SIG-M5 treated with dmso at 0.1 percent for 504 hours (cell line): ENCODE measurements at regions not wholly inside any gene's neighbourhood (a gene's known extent, or its start where the extent isn't known, plus 50 kb on each side); places are given as distances from the start of the nearest gene placed in this dataset.
"Not testable (repeated sequence)": the region's sequence is repeated elsewhere in the genome, so short reads cannot be mapped to it uniquely, and the experiment has no call there.

Experiments used
- DNase-seq: peaks from one replicate; lab custom pipeline; 2025; ENCODE audit not compliant: unreplicated experiment; lab: John Stamatoyannopoulos, UW

GRCh38 chr9:86507212-86507630, 153.0 kb upstream of the TUT7 start:
- no peak for DNase-seq

- no peak for DNase-seq
Observed at GRCh38 chr9:86503942-86504341, 149.7 kb upstream of the TUT7 start.

DNA sequence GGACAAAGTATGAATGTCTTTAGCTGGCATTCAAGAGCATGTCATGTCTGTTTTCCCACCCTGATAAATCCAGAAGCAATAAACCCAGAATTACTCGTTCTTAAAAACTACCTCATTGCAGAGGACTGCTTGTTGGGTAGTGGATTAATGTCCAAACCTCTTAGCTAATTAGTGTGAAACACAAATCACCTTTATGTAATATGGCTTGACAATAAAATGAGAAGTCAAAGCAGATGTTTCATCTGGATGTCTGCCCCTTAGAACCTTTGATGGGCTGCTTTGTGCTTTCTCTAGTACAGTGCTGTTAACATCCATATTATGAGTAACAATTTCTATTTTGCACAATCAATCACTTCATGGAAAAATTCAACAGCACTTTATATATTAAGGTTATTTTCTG, 149.1 kb upstream of the TUT7 start:
- no peak for DNase-seq

DNA sequence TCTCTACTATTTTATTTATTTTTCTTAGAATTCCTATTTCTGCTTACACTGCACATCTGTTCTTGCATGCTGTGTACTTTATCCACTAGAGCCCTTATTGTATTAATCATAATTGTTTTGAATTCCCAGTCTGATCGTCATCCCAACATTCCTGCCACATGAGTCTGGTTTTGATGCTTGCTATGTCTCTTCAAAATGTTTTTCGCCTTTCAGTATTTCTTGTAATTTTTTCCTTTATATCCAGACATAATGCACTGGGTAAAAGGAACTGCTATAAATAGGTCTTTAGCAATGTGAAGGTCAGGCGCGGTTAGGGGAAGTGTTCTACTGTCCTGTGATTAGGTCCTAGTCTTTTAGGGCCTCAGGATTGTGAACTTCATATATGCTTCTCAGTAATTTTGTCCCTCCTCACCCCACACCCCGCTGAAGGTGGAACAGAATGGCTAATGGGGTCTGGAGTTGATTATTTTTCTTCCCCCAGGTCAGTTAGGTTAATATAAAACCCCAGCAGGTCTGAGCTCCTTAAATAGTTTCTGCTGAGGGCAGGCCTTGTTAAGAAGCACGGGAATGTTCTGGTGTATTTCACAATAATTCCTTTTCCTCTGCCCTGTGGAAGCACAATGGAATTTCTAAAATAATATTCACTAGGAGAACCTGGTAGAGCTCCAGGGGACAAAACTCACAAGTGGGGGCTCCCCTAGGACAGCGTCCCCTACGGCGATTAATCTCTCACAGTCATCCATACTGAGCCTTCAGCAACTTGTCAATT, 146.6 kb upstream of the TUT7 start:
- peak; percentile 26 for DNase-seq

DNA sequence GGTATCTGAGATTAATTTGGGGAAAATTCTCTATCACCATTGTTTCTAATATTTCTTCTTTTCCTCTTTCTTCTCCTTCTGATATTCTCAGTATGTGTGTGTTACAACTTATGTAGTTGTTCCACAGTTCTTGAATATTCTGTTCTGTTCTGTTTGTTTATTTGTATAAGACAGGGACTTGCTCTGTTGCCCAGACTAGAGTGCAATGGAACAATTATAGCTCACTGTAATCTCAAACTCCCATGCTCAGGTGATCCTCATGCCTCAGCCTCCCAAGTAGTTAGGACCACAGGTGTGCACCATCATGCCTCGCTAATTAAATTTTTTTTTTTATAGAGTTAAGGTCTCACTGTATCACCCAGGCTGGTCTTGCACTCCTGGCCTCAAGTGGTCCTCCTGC, 145.8 kb upstream of the TUT7 start:
- DNase-seq, result no peak

- DNase-seq, result no peak
Observed at GRCh38 chr9:86494644-86495111, 140.5 kb upstream of the TUT7 start.

DNA sequence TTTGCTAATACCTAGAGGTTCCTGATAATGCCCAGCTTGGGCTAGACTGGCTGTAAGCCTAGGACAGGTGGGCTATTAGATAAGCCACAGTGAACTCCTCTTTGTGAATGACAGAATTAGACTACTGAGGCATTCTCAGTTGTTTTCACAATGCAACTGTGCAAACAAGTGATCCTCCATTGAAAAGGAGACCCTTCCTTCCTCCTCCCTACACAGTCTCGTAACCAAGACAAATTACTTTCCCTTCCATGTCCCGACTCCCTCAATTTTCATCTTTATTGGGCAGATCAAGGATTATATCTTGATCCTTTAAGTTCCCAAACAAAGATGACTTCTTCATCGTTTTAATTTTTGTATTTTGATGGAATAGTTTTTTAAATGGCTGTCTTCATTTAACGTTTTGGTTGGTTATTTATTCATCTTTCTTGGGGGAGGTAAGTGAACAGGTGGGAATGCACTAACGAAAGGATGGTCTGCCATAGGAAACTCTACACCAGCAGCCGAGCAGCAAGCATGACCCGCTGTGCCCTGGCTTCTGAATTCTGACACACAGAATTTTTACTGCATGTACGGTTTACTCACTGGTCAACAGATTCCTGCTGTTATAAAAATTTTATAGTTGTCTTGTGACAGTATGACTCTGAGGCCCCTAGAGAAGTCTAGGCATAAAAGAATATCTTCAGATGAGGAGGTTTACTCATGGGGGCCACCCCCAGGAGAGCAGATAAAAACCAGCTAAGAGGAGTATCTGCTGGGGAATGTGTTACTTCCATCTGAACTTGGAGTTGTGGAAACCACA, 137.5 kb upstream of the TUT7 start:
- no peak for DNase-seq

- DNase-seq, result no peak
Observed at GRCh38 chr9:86488794-86489193, 134.6 kb upstream of the TUT7 start.

DNA sequence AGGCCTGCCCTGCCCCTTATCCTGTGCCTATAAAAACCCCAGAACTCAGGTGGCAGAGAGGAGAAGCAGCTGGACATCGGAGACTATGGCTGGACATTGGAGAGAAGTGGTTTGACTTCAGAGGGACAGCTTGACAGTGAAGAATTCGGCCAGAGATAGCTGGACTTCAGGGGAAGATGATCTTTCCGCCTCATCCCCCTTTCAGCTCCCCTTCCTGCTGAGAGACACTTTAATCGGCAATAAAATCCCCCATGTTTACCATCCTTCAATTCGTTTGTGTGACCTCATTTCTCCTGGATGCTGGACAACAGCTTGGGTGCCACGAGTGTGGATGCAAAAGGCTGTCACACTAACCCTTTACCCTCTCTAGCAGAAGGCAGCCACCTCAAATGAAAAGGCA, 134.1 kb upstream of the TUT7 start:
- DNase-seq, result no peak

DNA sequence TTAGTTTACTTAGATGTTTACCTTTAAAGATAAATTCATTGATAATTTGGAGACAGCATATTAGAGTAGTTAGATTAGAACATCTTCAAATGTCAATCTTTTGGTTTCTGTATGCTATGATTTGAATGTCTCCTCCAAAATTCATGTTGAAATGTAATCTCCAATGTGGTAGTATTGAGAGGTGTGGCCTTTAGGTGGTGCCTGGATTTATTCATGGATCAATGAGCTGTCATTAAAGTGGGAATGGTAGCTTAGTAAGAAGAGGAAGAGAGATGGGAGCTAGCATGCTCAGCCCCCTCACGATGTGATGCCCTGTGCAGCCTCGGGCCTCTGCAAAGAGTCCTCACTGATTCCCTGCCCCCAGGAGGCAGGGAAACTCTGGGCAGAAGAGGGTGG, 133.6 kb upstream of the TUT7 start:
- no peak for DNase-seq

- peak; percentile 65 for DNase-seq
Observed at GRCh38 chr9:86486891-86487837, 133.0 kb upstream of the TUT7 start.

DNA sequence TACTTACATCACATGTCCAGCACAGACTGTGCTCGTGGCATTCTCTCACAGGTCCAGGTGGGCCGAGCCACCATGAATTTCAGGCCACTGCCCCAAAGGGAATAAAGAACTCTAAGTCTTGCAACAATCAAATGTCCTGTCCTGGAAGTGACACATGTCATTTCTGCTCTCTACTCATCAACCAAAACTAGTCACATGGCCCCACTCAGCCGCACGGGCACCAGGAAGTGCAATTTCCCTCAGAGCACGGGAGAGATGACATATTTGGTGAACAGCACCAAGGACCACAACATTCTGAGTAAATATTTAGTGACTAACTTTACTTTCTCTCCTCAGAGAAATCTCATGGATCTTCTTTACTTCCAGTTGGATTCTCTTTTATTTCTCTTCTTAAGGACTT, 131.1 kb upstream of the TUT7 start:
- no peak for DNase-seq

DNA sequence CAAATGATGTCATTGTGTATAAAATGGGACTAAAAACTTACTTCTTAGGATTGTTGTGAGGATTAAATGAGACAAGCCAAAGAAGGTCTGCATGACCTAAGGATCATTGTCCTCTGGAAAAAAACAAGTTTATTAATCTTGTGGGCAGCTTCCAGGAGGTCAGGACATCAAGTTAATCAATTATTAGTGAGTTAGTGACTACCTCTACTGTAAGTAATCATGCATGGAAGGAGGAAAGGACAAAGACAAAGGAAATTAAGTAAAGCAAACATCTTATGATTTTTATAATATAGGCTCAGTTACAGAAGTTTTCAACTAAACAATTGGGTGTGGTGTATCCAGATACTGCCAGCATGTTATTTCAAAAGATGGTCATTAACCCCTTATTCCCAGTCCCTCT, 129.3 kb upstream of the TUT7 start:
- no peak for DNase-seq

DNA sequence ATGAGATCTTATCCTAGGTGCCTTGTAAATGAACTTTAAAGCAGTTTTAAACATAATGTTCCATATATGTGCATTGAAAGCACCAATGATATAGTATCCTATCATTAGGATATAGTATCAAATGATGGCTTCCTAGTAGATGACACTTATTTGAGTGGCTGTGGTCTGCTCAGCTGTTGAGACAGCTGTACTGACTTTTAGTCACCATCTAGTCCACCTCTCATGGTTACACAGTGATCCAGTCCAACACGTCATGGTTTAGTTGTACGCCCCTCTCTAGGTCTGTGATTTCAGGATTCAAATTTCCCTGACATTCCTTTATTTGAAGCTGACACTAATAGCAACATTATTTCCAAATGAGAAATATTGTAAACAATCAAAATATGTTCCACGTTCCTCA, 127.3 kb upstream of the TUT7 start:
- DNase-seq, result no peak

- not testable (repeated sequence) for DNase-seq
Observed at GRCh38 chr9:86475255-86475654, 121.0 kb upstream of the TUT7 start.

DNA sequence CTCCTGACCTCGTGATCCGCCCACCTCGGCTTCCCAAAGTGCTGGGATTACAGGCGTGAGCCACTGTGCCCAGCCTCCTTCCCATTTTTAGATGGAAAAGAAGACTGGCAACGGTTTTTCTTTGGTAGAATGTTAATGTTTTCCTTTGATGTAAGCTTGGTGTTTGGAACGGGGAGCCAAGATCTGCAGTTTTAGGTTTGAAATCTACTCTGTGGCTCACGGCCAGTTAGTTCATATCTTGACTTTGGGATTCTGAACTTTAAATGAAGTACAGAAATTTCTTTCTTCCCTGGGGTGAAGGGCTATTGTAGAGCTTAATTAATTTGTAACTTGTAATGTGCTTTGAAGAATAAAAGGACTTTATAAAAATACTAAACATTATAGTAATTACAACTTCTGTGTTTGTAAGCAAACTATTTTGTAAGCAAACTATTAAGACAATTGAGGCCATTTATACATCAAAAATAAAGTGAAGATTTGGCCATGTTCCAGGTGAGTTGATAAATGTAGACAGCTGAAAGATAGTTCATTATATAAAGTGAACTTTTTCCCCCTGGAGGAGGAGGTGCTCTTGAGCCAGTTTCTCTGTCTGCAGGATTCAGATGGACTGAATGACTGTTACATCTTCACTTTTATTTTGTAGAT, 117.1 kb upstream of the TUT7 start:
- no peak for DNase-seq

DNA sequence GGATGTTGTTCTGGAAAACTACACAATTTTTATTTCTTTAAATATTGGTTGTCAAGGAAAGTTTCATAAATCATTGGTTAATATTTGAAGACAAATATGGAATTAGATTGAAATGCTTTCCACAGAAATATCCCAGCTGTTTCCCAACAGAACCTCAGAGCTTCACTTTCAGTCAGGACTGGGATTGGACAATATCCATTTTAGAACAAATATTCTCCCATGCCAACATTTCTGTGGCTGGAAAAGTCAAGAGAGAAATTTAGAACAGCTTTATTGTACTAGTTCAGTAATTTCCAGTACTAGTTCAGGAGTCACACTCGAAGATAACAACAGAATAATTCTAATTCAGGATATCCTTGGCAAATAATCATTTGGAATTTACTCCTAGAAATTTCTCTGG, 116.1 kb upstream of the TUT7 start:
- DNase-seq, result no peak

DNA sequence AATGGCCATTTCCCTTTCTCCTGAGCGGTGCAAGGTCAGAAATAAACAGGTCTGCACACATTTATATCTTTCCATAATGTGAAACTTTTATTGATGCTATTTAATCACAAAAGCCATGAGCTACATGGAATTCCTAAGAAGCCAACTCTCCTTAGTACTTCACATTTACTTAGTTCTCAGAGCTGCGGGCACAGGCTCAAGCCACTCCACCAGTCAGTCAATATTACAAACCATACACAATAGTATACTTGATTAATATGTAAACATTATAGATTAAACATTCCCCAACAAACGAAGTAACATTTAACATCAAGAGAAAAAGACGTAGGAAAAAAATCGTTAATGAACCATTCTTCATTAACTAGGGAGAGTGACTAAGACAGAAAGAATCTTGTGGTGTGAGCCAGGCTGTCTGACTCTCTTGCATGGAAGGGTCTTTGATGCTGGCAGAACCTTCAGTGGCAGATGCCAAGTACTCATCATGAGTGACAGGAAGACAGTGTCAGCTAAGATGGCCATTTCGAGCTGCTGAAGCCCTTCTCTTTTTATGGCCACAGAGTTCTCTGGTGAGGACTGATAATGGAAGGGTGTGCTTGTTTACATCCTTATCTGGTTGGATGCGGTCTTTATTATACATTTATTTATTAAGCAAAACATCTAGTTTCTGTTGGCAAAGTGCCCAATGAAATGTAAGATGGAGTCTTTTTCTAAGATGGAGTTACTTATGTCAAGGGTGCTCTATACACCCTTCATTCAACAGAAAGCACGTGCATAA, 115.5 kb upstream of the TUT7 start:
- no peak for DNase-seq

DNA sequence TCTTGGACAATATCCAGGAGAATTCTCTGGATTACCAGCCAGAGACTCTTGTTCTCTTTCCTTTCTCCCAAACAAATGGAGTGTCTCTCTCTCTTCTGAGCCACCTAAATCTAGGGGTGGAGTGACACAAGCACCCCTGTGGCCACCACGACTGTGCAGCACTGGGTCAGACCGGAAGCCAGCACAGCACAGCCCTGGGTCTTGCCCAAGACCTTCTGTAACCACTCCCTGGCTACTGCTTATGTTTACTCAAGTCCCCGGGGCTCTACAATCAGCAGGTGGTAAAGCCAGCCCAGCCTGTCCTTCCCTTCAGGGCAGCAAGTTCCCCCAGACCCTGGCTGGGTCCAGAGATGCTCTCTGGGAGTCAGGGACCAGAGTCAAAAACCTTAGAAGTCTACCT, 110.0 kb upstream of the TUT7 start:
- DNase-seq, result peak; percentile 14
